K562 (cell line): ENCODE measurements at regions not wholly inside any gene's neighbourhood (a gene's known extent, or its start where the extent isn't known, plus 50 kb on each side); places are given as distances from the start of the nearest gene placed in this dataset.

ENCODE experiments used
- ATAC-seq: fragments of 200-7000 bp; cut with Tn5 transposase; 3 replicates; pipeline ENCODE4 v1.9.1; 2020; ENCODE audit warnings: moderate library complexity
- BruUV-seq: library from RNA; stranded (reverse); fragments of 400-500 nt; replicated peaks from 2 replicates; lab custom pipeline; 2021; lab: Mats Ljungman, UMichigan
- CTCF ChIA-PET: fragments of 300-600 bp; formaldehyde crosslinking; extraction: SDS; loops from one replicate; lab custom pipeline; 2021; ENCODE audit warnings: low intra/inter-chr PET ratio; lab: Yijun Ruan, JAX
- POLR2A ChIA-PET: fragments of 300-600, 350-650 bp; sonication (Branson Sonifier 250); formaldehyde crosslinking; extraction: SDS; loops from one replicate; lab custom pipeline; 2021; ENCODE audit warnings: antibody characterized with exemption, inconsistent platforms; lab: Yijun Ruan, JAX
- DNase-seq, 4 experiments: peaks; one replicate each; pipeline versions ENCODE4 v3.0.0 to v3.0.0-alpha.2; 2011 to 2018; ENCODE audit warnings: low spot score in 3 of 4, mixed read lengths in 3 of 4; ENCODE audit errors: extremely low read depth in 1 of 4
- FAIRE-seq: peaks from 2 replicates; lab custom pipeline; 2011; peaks lifted over from hg19 to GRCh38; lab: Jason Lieb, UNC
- H2AFZ ChIP-seq: 2 replicates; pipeline ENCODE4 v1.6.0; 2011; ENCODE audit warnings: low read depth, low read length, control low read depth, inconsistent platforms
- H3K27ac ChIP-seq: fragments of 200-600 bp; 3 replicates; pipeline ENCODE4 v1.8.0; 2011; ENCODE audit warnings: low read depth, mild to moderate bottlenecking, control low read depth, inconsistent platforms, low read length, moderate library complexity, mixed read lengths; ENCODE audit errors: extremely low read depth
- H3K27me3 ChIP-seq, 2 experiments: fragments of 300-600 bp in 1 of 2; 2 replicates in 1 of 2; 3 replicates in 1 of 2; pipeline versions ENCODE4 v1.6.0 to v1.8.0; 2011; ENCODE audit warnings: inconsistent platforms in 2 of 2, low read length in 2 of 2, mild to moderate bottlenecking in 1 of 2, mixed read lengths in 1 of 2, moderate library complexity in 1 of 2; ENCODE audit not compliant: control insufficient read depth in 2 of 2, insufficient read depth in 2 of 2
- H3K36me3 ChIP-seq: fragments of 300-600 bp; 3 replicates; pipeline ENCODE4 v1.8.0; 2011; ENCODE audit warnings: mild to moderate bottlenecking, low read length, inconsistent platforms; ENCODE audit not compliant: control insufficient read depth, insufficient read depth
- H3K4me1 ChIP-seq, 2 experiments: fragments of 200-600 bp in 1 of 2; replicated peaks in 1 of 2; 2 replicates in 1 of 2; 3 replicates in 1 of 2; pipeline versions ENCODE4 v1.5.1 to v1.8.0; 2011; ENCODE audit warnings: inconsistent platforms in 2 of 2, low read length in 2 of 2, mild to moderate bottlenecking in 1 of 2, mixed read lengths in 1 of 2, moderate library complexity in 1 of 2; ENCODE audit not compliant: control insufficient read depth in 2 of 2, insufficient read depth in 2 of 2
- H3K4me2 ChIP-seq: 2 replicates; pipeline ENCODE4 v1.6.1; 2011; ENCODE audit warnings: low read length, control low read depth, inconsistent platforms, mixed read lengths; ENCODE audit not compliant: insufficient read depth
- H3K4me3 ChIP-seq: fragments of 200-600 bp; sonication (generic), shearing (Covaris generic); 2 replicates; pipeline ENCODE4 v1.5.1; 2016; ENCODE audit warnings: control low read depth, inconsistent platforms
- H3K79me2 ChIP-seq: fragments of 200-600 bp; 3 replicates; pipeline ENCODE4 v1.8.0; 2011; ENCODE audit warnings: low read length, inconsistent platforms; ENCODE audit not compliant: control insufficient read depth, insufficient read depth
- H3K9ac ChIP-seq, 2 experiments: 2 replicates each; pipeline versions ENCODE4 v1.6.0 to v1.6.1; 2011; ENCODE audit warnings: low read depth in 2 of 2, low read length in 2 of 2, control low read depth in 1 of 2, inconsistent platforms in 1 of 2, mild to moderate bottlenecking in 1 of 2, mixed read lengths in 1 of 2; ENCODE audit not compliant: insufficient read depth in 1 of 2
- H3K9me1 ChIP-seq: one replicate; pipeline ENCODE4 v1.6.0; 2011; ENCODE audit warnings: inconsistent platforms, mild to moderate bottlenecking, low read length, moderate library complexity; ENCODE audit not compliant: control insufficient read depth, insufficient read depth
- H3K9me3 ChIP-seq: replicated peaks from 2 replicates; pipeline ENCODE4 v1.5.1; 2011; ENCODE audit warnings: low read depth, low read length, inconsistent platforms; ENCODE audit not compliant: control insufficient read depth, insufficient read depth
- H4K20me1 ChIP-seq: replicated peaks from 2 replicates; pipeline ENCODE4 v1.6.1; 2011; ENCODE audit warnings: low read length, inconsistent platforms, mixed read lengths; ENCODE audit not compliant: control insufficient read depth, insufficient read depth
- EZH2 ChIP-seq: IDR thresholded peaks from 2 replicates; pipeline ENCODE4 v1.6.1; 2012; ENCODE audit warnings: low read depth, mild to moderate bottlenecking, inconsistent platforms, low read length, borderline replicate concordance
- HDAC3 ChIP-seq: fragments of 450-650 bp; IDR thresholded peaks from 2 replicates; pipeline ENCODE4 v1.6.1; 2018; ENCODE audit warnings: borderline replicate concordance, mild to moderate bottlenecking, moderate library complexity; ENCODE audit not compliant: partially characterized antibody
- KLF6 ChIP-seq: fragments of 250-450 bp; sonication (Bioruptor Pico); IDR thresholded peaks from 2 replicates; pipeline ENCODE4 v1.4.0; 2020; ENCODE audit warnings: mild to moderate bottlenecking, moderate library complexity, borderline replicate concordance
- POLR2A ChIP-seq: fragments of 450-650 bp; conservative IDR thresholded peaks from 2 replicates; pipeline ENCODE4 v1.6.1; 2016
- PRPF4 ChIP-seq: fragments of 200-400 bp; formaldehyde crosslinking; IDR thresholded peaks from one replicate; pipeline ENCODE4 v1.6.1; 2017; ENCODE audit warnings: low read length, low read depth, mild to moderate bottlenecking; ENCODE audit not compliant: insufficient read depth, poor library complexity, severe bottlenecking
- SETDB1 ChIP-seq: IDR thresholded peaks from one replicate; pipeline ENCODE4 v1.6.1; 2012; ENCODE audit warnings: low read length, control low read depth, inconsistent platforms
- SMAD3 ChIP-seq: fragments of 450-650 bp; formaldehyde crosslinking; conservative IDR thresholded peaks from 2 replicates; pipeline ENCODE4 v1.4.0; 2020; ENCODE audit warnings: mild to moderate bottlenecking
- TAF1 ChIP-seq: IDR thresholded peaks from 2 replicates; pipeline ENCODE4 v1.6.1; 2011; ENCODE audit warnings: mild to moderate bottlenecking, low read length, moderate library complexity; ENCODE audit not compliant: insufficient read depth, control insufficient read depth, severe bottlenecking; ENCODE audit errors: extremely low read depth
- WGBS: fragments of 100-300 bp; shearing (Covaris generic); methylation state at CpG from one replicate; pipeline ENCODE4 v1.1.6; 2016; ENCODE audit warnings: low coverage, mixed read lengths; ENCODE audit not compliant: insufficient coverage; ENCODE audit errors: missing lambda C conversion rate; 5-methylcytosine and 5-hydroxymethylcytosine counted together
- in situ Hi-C: fragments of 300-500 bp; cut with MboI; formaldehyde crosslinking; loops from 4 replicates; pipeline ENCODE4 v1.15.0; 2018; ENCODE audit warnings: inconsistent platforms, mixed read lengths
- intact Hi-C: fragments of 100-400 bp; cut with micrococcal nuclease; formaldehyde crosslinking; loops from 2 replicates; pipeline ENCODE4 v1.14.2; 2022
- TF ChIP-seq, protein P1 (sequence below): sonication (generic); formaldehyde crosslinking; IDR thresholded peaks from 2 replicates; pipeline ENCODE4 v1.9.0; 2022; ENCODE audit warnings: mild to moderate bottlenecking, missing genetic modification reagents
- TF ChIP-seq, protein P2 (sequence below): fragments of 450-650 bp; IDR thresholded peaks from 2 replicates; pipeline ENCODE4 v1.6.1; 2016; ENCODE audit warnings: mild to moderate bottlenecking, moderate library complexity

DNA sequence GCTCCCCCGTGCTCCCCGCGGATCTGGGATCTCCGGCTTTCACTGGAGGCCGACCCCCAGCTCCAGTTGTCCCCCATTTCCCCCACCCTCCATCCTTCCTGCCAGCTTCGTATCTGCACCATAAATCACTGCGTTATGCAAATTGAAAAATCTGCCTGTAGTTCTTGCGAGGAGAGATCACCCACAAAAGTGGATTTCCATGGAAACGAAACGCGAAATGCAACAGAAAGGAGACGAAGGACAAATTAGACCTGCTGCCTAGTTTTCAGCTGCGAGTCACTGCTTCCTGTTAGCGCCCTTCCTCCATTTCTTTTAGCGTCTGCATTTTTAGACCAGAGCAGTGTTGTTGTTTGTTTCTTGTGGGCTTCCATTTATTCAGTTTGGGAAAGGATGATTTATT, 127.1 kb upstream of the ATP10A start:
- no peak for FAIRE-seq
- in situ Hi-C loops: no loop called here
- BruUV-seq: no TSS peak

More for the DNA sequence above, 127.1 kb upstream of the ATP10A start:
- Histone ChIP-seq H3K9me3 (no peaks in the 10 kb centered on the region), H3K9ac (no peak overlapping the region), H2AFZ (no peak overlapping the region), H3K36me3 (no peaks in the 10 kb centered on the region), H3K4me2 (no peak overlapping the region), H3K4me3 (no peak overlapping the region), H3K79me2 (no peaks in the 10 kb centered on the region), H3K27ac (no peak overlapping the region), H4K20me1 (no peaks in the 10 kb centered on the region), H3K4me1 (peaks cover 0 to 7% of the 10 kb centered on the region in 2 experiments; a peak in 1 of 5 replicates), H3K9me1 (no peaks in the 10 kb centered on the region), H3K27me3 (peaks cover 0 to 4% of the 10 kb centered on the region in 2 experiments; a peak in 1 of 5 replicates)
- WGBS: 1% methylated on average over 10 of the region's 15 CpGs
- ChIA-PET CTCF (no interaction called here), POLR2A (no interaction called here)
- ATAC-seq (no peak), DNase-seq (no peak)
- no peak for TF ChIP-seq TAF1
- TF ChIP-seq PRPF4: no peak
- no peak for TF ChIP-seq HDAC3
- TF ChIP-seq, protein P1, sequence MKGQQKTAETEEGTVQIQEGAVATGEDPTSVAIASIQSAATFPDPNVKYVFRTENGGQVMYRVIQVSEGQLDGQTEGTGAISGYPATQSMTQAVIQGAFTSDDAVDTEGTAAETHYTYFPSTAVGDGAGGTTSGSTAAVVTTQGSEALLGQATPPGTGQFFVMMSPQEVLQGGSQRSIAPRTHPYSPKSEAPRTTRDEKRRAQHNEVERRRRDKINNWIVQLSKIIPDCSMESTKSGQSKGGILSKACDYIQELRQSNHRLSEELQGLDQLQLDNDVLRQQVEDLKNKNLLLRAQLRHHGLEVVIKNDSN (CRISPR knock-in tag): no peak
- TF ChIP-seq SETDB1: no peak
- no peak for TF ChIP-seq KLF6
- no peak for TF ChIP-seq POLR2A
- TF ChIP-seq SMAD3 (CRISPR knock-in tag): no peak
- no peak for TF ChIP-seq EZH2
- TF ChIP-seq, protein P2, sequence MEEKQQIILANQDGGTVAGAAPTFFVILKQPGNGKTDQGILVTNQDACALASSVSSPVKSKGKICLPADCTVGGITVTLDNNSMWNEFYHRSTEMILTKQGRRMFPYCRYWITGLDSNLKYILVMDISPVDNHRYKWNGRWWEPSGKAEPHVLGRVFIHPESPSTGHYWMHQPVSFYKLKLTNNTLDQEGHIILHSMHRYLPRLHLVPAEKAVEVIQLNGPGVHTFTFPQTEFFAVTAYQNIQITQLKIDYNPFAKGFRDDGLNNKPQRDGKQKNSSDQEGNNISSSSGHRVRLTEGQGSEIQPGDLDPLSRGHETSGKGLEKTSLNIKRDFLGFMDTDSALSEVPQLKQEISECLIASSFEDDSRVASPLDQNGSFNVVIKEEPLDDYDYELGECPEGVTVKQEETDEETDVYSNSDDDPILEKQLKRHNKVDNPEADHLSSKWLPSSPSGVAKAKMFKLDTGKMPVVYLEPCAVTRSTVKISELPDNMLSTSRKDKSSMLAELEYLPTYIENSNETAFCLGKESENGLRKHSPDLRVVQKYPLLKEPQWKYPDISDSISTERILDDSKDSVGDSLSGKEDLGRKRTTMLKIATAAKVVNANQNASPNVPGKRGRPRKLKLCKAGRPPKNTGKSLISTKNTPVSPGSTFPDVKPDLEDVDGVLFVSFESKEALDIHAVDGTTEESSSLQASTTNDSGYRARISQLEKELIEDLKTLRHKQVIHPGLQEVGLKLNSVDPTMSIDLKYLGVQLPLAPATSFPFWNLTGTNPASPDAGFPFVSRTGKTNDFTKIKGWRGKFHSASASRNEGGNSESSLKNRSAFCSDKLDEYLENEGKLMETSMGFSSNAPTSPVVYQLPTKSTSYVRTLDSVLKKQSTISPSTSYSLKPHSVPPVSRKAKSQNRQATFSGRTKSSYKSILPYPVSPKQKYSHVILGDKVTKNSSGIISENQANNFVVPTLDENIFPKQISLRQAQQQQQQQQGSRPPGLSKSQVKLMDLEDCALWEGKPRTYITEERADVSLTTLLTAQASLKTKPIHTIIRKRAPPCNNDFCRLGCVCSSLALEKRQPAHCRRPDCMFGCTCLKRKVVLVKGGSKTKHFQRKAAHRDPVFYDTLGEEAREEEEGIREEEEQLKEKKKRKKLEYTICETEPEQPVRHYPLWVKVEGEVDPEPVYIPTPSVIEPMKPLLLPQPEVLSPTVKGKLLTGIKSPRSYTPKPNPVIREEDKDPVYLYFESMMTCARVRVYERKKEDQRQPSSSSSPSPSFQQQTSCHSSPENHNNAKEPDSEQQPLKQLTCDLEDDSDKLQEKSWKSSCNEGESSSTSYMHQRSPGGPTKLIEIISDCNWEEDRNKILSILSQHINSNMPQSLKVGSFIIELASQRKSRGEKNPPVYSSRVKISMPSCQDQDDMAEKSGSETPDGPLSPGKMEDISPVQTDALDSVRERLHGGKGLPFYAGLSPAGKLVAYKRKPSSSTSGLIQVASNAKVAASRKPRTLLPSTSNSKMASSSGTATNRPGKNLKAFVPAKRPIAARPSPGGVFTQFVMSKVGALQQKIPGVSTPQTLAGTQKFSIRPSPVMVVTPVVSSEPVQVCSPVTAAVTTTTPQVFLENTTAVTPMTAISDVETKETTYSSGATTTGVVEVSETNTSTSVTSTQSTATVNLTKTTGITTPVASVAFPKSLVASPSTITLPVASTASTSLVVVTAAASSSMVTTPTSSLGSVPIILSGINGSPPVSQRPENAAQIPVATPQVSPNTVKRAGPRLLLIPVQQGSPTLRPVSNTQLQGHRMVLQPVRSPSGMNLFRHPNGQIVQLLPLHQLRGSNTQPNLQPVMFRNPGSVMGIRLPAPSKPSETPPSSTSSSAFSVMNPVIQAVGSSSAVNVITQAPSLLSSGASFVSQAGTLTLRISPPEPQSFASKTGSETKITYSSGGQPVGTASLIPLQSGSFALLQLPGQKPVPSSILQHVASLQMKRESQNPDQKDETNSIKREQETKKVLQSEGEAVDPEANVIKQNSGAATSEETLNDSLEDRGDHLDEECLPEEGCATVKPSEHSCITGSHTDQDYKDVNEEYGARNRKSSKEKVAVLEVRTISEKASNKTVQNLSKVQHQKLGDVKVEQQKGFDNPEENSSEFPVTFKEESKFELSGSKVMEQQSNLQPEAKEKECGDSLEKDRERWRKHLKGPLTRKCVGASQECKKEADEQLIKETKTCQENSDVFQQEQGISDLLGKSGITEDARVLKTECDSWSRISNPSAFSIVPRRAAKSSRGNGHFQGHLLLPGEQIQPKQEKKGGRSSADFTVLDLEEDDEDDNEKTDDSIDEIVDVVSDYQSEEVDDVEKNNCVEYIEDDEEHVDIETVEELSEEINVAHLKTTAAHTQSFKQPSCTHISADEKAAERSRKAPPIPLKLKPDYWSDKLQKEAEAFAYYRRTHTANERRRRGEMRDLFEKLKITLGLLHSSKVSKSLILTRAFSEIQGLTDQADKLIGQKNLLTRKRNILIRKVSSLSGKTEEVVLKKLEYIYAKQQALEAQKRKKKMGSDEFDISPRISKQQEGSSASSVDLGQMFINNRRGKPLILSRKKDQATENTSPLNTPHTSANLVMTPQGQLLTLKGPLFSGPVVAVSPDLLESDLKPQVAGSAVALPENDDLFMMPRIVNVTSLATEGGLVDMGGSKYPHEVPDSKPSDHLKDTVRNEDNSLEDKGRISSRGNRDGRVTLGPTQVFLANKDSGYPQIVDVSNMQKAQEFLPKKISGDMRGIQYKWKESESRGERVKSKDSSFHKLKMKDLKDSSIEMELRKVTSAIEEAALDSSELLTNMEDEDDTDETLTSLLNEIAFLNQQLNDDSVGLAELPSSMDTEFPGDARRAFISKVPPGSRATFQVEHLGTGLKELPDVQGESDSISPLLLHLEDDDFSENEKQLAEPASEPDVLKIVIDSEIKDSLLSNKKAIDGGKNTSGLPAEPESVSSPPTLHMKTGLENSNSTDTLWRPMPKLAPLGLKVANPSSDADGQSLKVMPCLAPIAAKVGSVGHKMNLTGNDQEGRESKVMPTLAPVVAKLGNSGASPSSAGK: no peak
- intact Hi-C loops: no loop called here
